GM12892 (cell line): ENCODE measurements at regions not wholly inside any gene's neighbourhood (a gene's known extent, or its start where the extent isn't known, plus 50 kb on each side); places are given as distances from the start of the nearest gene placed in this dataset.

ENCODE experiments used
- DNase-seq: peaks from one replicate; pipeline ENCODE4 v3.0.0; 2011; ENCODE audit not compliant: insufficient read length
- FAIRE-seq: peaks from 2 replicates; lab custom pipeline; 2011; peaks lifted over from hg19 to GRCh38; lab: Jason Lieb, UNC
- POLR2A ChIP-seq: IDR thresholded peaks from 2 replicates; pipeline ENCODE4 v1.6.1; 2011; ENCODE audit warnings: low read depth, low read length, control low read depth
- POLR2AphosphoS5 ChIP-seq: IDR thresholded peaks from 2 replicates; pipeline ENCODE4 v1.6.1; 2011; ENCODE audit warnings: low read depth, low read length, control low read depth
- TAF1 ChIP-seq: IDR thresholded peaks from 2 replicates; pipeline ENCODE4 v1.6.1; 2011; ENCODE audit warnings: low read depth, mild to moderate bottlenecking, control low read depth, low read length, borderline replicate concordance

- no peak for DNase-seq
- TF ChIP-seq POLR2A (no peak), POLR2AphosphoS5 (no peak)
- FAIRE-seq: no peak
These were observed 247.6 kb upstream of the PWP1 start for GRCh38 chr12:107437954-107438353.

- DNase-seq: no peak
- FAIRE-seq: no peak
- TF ChIP-seq TAF1 (no peak), POLR2AphosphoS5 (no peak), POLR2A (no peak)
These were observed 246.4 kb upstream of the PWP1 start for GRCh38 chr12:107439026-107439738.

GRCh38 chr12:107440606-107441005, 245.0 kb upstream of the PWP1 start:
- DNase-seq (no peak), FAIRE-seq (no peak)
- no peak for TF ChIP-seq POLR2A
- no peak for TF ChIP-seq POLR2AphosphoS5
- no peak for TF ChIP-seq TAF1

GRCh38 chr12:107441665-107442300, 243.8 kb upstream of the PWP1 start:
- DNase-seq: no peak
- TF ChIP-seq TAF1 (no peak), POLR2A (no peak), POLR2AphosphoS5 (no peak)
- FAIRE-seq: no peak

- TF ChIP-seq TAF1 (no peak), POLR2A (no peak), POLR2AphosphoS5 (no peak)
- FAIRE-seq (no peak), DNase-seq (no peak)
These were observed 243.1 kb upstream of the PWP1 start for GRCh38 chr12:107442326-107442987.

- no peak for DNase-seq
- no peak for FAIRE-seq
- TF ChIP-seq POLR2A (no peak), TAF1 (no peak), POLR2AphosphoS5 (no peak)
These were observed 242.1 kb upstream of the PWP1 start for GRCh38 chr12:107443320-107444090.

GRCh38 chr12:107444771-107445170, 240.8 kb upstream of the PWP1 start:
- no peak for TF ChIP-seq POLR2AphosphoS5
- no peak for TF ChIP-seq TAF1
- TF ChIP-seq POLR2A: no peak
- DNase-seq (no peak), FAIRE-seq (no peak)

GRCh38 chr12:107446476-107446875, 239.1 kb upstream of the PWP1 start:
- FAIRE-seq (no peak), DNase-seq (no peak)
- no peak for TF ChIP-seq POLR2A
- no peak for TF ChIP-seq POLR2AphosphoS5
- TF ChIP-seq TAF1: no peak

GRCh38 chr12:107447336-107447735, 238.3 kb upstream of the PWP1 start:
- DNase-seq (no peak), FAIRE-seq (no peak)
- TF ChIP-seq POLR2A (no peak), TAF1 (no peak), POLR2AphosphoS5 (no peak)

GRCh38 chr12:107448198-107448597, 237.4 kb upstream of the PWP1 start:
- no peak for TF ChIP-seq TAF1
- FAIRE-seq (no peak), DNase-seq (no peak)

- no peak for DNase-seq
- no peak for FAIRE-seq
- TF ChIP-seq POLR2A: no peak
These were observed 235.7 kb upstream of the PWP1 start for GRCh38 chr12:107449891-107450290.
